HEK293 (cell line): ENCODE measurements at regions not wholly inside any gene's neighbourhood (a gene's known extent, or its start where the extent isn't known, plus 50 kb on each side); places are given as distances from the start of the nearest gene placed in this dataset.
"Not testable (repeated sequence)": the region's sequence is repeated elsewhere in the genome, so short reads cannot be mapped to it uniquely, and the experiment has no call there.

Experiments
- CTCF ChIA-PET: fragments of 350-600 bp; formaldehyde crosslinking; extraction: SDS; loops from one replicate; lab custom pipeline; 2021; ENCODE audit warnings: antibody characterized with exemption; lab: Yijun Ruan, JAX
- POLR2A ChIA-PET: fragments of 300-600 bp; formaldehyde crosslinking; extraction: SDS; loops from one replicate; lab custom pipeline; 2020; ENCODE audit warnings: antibody characterized with exemption, inconsistent platforms; lab: Yijun Ruan, JAX
- H3K27ac ChIP-seq: fragments of 200-500 bp; sonication (Bioruptor generic); 2 replicates; pipeline ENCODE4 v1.5.1; 2014; ENCODE audit warnings: low read depth, low read length, control low read depth, inconsistent platforms; ENCODE audit errors: extremely low read depth
- H3K36me3 ChIP-seq, 2 experiments: fragments of 200-500 bp in 1 of 2; sonication (Bioruptor generic) in 1 of 2; 1 replicate in 1 of 2; 2 replicates in 1 of 2; pipeline ENCODE4 v1.5.1; 2014 to 2017; ENCODE audit warnings: inconsistent platforms in 2 of 2, low read length in 2 of 2; ENCODE audit not compliant: control insufficient read depth in 2 of 2, insufficient read depth in 1 of 2
- H3K4me1 ChIP-seq: fragments of 200-500 bp; sonication (Bioruptor generic); 2 replicates; pipeline ENCODE4 v1.5.1; 2014; ENCODE audit warnings: mild to moderate bottlenecking, low read length, inconsistent platforms; ENCODE audit not compliant: control insufficient read depth, insufficient read depth
- H3K4me3 ChIP-seq: 2 replicates; pipeline ENCODE4 v1.5.1; 2011; ENCODE audit warnings: low read depth, mild to moderate bottlenecking, control low read depth, low read length, moderate library complexity
- H3K9me3 ChIP-seq: fragments of 200-500 bp; sonication (Bioruptor generic); 2 replicates; pipeline ENCODE4 v1.5.1; 2014; ENCODE audit warnings: low read depth, low read length, inconsistent platforms; ENCODE audit not compliant: control insufficient read depth, insufficient read depth
- AEBP2 ChIP-seq: fragments of 450-650 bp; formaldehyde crosslinking; IDR thresholded peaks from 2 replicates; pipeline ENCODE4 v1.5.1; 2016; ENCODE audit warnings: missing biosample characterization, missing genetic modification characterization, borderline replicate concordance
- GLI2 ChIP-seq: fragments of 450-650 bp; formaldehyde crosslinking; IDR thresholded peaks from 2 replicates; pipeline ENCODE4; 2017; ENCODE audit warnings: missing biosample characterization, missing genetic modification characterization, low read depth, borderline replicate concordance
- REST ChIP-seq: fragments of 450-650 bp; formaldehyde crosslinking; IDR thresholded peaks from 2 replicates; pipeline ENCODE4 v1.5.1; 2016; ENCODE audit warnings: missing biosample characterization, missing genetic modification characterization
- ZBTB11 ChIP-seq: fragments of 450-650 bp; formaldehyde crosslinking; conservative IDR thresholded peaks from 2 replicates; pipeline ENCODE4 v1.5.1; 2016; ENCODE audit warnings: low read depth, missing biosample characterization, missing genetic modification characterization
- ZBTB8A ChIP-seq: fragments of 450-650 bp; formaldehyde crosslinking; IDR thresholded peaks from 2 replicates; pipeline ENCODE4 v1.5.1; 2016; ENCODE audit warnings: missing biosample characterization, missing genetic modification characterization
- ZFP37 ChIP-seq: fragments of 450-650 bp; formaldehyde crosslinking; IDR thresholded peaks from 2 replicates; pipeline ENCODE4 v1.5.1; 2016; ENCODE audit warnings: missing biosample characterization, missing genetic modification characterization
- ZNF140 ChIP-seq: fragments of 450-650 bp; formaldehyde crosslinking; IDR thresholded peaks from 2 replicates; pipeline ENCODE4 v1.5.1; 2016; ENCODE audit warnings: missing biosample characterization, missing genetic modification characterization
- ZNF202 ChIP-seq: fragments of 450-650 bp; formaldehyde crosslinking; IDR thresholded peaks from 2 replicates; pipeline ENCODE4 v1.5.1; 2016; ENCODE audit warnings: missing biosample characterization, missing genetic modification characterization, borderline replicate concordance
- ZNF266 ChIP-seq: fragments of 450-650 bp; formaldehyde crosslinking; IDR thresholded peaks from 2 replicates; pipeline ENCODE4 v1.5.1; 2016; ENCODE audit warnings: missing biosample characterization, missing genetic modification characterization, low read depth
- ZNF292 ChIP-seq: fragments of 450-650 bp; formaldehyde crosslinking; IDR thresholded peaks from 2 replicates; pipeline ENCODE4 v1.5.1; 2016; ENCODE audit warnings: low read depth, missing biosample characterization, missing genetic modification characterization, borderline replicate concordance
- ZNF341 ChIP-seq: fragments of 450-650 bp; formaldehyde crosslinking; IDR thresholded peaks from 2 replicates; pipeline ENCODE4; 2016; ENCODE audit warnings: low read depth, missing biosample characterization, missing genetic modification characterization
- ZNF354C ChIP-seq: fragments of 450-650 bp; formaldehyde crosslinking; IDR thresholded peaks from 2 replicates; pipeline ENCODE4 v1.5.1; 2016; ENCODE audit warnings: missing biosample characterization, missing genetic modification characterization, low read depth, borderline replicate concordance
- ZNF394 ChIP-seq: fragments of 450-650 bp; formaldehyde crosslinking; IDR thresholded peaks from 2 replicates; pipeline ENCODE4 v1.5.1; 2016; ENCODE audit warnings: missing biosample characterization, missing genetic modification characterization, mild to moderate bottlenecking, moderate library complexity, borderline replicate concordance
- ZNF426 ChIP-seq: fragments of 450-650 bp; formaldehyde crosslinking; IDR thresholded peaks from 2 replicates; pipeline ENCODE4 v1.5.1; 2017; ENCODE audit warnings: missing biosample characterization, missing genetic modification characterization, mild to moderate bottlenecking, inconsistent platforms, moderate library complexity
- ZNF433 ChIP-seq: fragments of 450-650 bp; formaldehyde crosslinking; IDR thresholded peaks from 2 replicates; pipeline ENCODE4 v1.5.1; 2016; ENCODE audit warnings: missing biosample characterization, missing genetic modification characterization, low read depth
- ZNF510 ChIP-seq: fragments of 450-650 bp; formaldehyde crosslinking; IDR thresholded peaks from 2 replicates; pipeline ENCODE4 v1.5.1; 2018; ENCODE audit warnings: mild to moderate bottlenecking, missing genetic modification characterization, missing biosample characterization; ENCODE audit not compliant: insufficient replicate concordance
- ZNF529 ChIP-seq: fragments of 450-650 bp; formaldehyde crosslinking; IDR thresholded peaks from 2 replicates; pipeline ENCODE4 v1.5.1; 2017; ENCODE audit warnings: missing genetic modification characterization, missing biosample characterization; ENCODE audit not compliant: insufficient replicate concordance
- ZNF555 ChIP-seq: fragments of 450-650 bp; formaldehyde crosslinking; conservative IDR thresholded peaks from 2 replicates; pipeline ENCODE4 v1.5.1; 2017; ENCODE audit warnings: missing biosample characterization, mild to moderate bottlenecking, missing genetic modification characterization, inconsistent platforms
- ZNF560 ChIP-seq: fragments of 450-650 bp; formaldehyde crosslinking; IDR thresholded peaks from 2 replicates; pipeline ENCODE4 v1.5.1; 2017; ENCODE audit warnings: missing biosample characterization, missing genetic modification characterization, borderline replicate concordance
- ZNF580 ChIP-seq: fragments of 450-650 bp; formaldehyde crosslinking; IDR thresholded peaks from 2 replicates; pipeline ENCODE4 v1.5.1; 2016; ENCODE audit warnings: missing biosample characterization, missing genetic modification characterization
- ZNF623 ChIP-seq: fragments of 450-650 bp; formaldehyde crosslinking; IDR thresholded peaks from 2 replicates; pipeline ENCODE4 v1.5.1; 2016; ENCODE audit warnings: missing biosample characterization, missing genetic modification characterization
- ZNF629 ChIP-seq: fragments of 450-650 bp; formaldehyde crosslinking; IDR thresholded peaks from 2 replicates; pipeline ENCODE4 v1.5.1; 2017; ENCODE audit warnings: missing biosample characterization, missing genetic modification characterization
- ZXDB ChIP-seq: fragments of 450-650 bp; formaldehyde crosslinking; IDR thresholded peaks from 2 replicates; pipeline ENCODE4 v1.5.1; 2016; ENCODE audit warnings: missing biosample characterization, missing genetic modification characterization

GRCh38 chrX:83164063-83164462, 344.0 kb upstream of the POU3F4 start:
- H3K27ac ChIP-seq, H3K36me3 ChIP-seq, POLR2A ChIA-PET, H3K4me1 ChIP-seq, H3K9me3 ChIP-seq, H3K4me3 ChIP-seq: not testable (repeated sequence)
- CTCF ChIA-PET: interaction anchor here (0.7 kb wide), 1 partner anchor 14 kb away, joined by 4 read pairs; no protein-coding TSS in a partner anchor
- peak; percentile 79 for TF ChIP-seq ZBTB11 (tag by site-specific recombination)
- TF ChIP-seq ZNF510 (tag by site-specific recombination): peak; percentile 79
- TF ChIP-seq GLI2: peak; percentile 22; the same call in 1 of the 2 replicates
- 0 out of 2 replicates have a peak, but pooled peaks have one; percentile 34 for TF ChIP-seq ZFP37 (tag by site-specific recombination)
- TF ChIP-seq ZNF426: peak; percentile 92
- 0 out of 2 replicates have a peak, but pooled peaks have one; percentile 22 for TF ChIP-seq ZNF266 (tag by site-specific recombination)
- peak; percentile 85; the same call in 1 of the 2 replicates for TF ChIP-seq ZNF140 (tag by site-specific recombination)
- TF ChIP-seq ZNF202 (tag by site-specific recombination): peak; percentile 81; the same call in 1 of the 2 replicates
- peak; percentile 33; the same call in 1 of the 2 replicates for TF ChIP-seq ZNF629 (tag by site-specific recombination)
- peak; percentile 40; the same call in 1 of the 2 replicates for TF ChIP-seq ZNF341 (tag by site-specific recombination)
- TF ChIP-seq ZNF555 (tag by site-specific recombination): peak; percentile 96
- peak; percentile 69; the same call in 1 of the 2 replicates for TF ChIP-seq ZXDB (tag by site-specific recombination)
- TF ChIP-seq ZNF529 (tag by site-specific recombination): peak; percentile 63
- peak; percentile 61; the same call in 1 of the 2 replicates for TF ChIP-seq REST
- peak; percentile 72 for TF ChIP-seq ZBTB8A
- TF ChIP-seq ZNF580: peak; percentile 50; the same call in 1 of the 2 replicates
- peak; percentile 91; the same call in 1 of the 2 replicates for TF ChIP-seq ZNF394 (tag by site-specific recombination)
- 0 out of 2 replicates have a peak, but pooled peaks have one; percentile 47 for TF ChIP-seq AEBP2 (tag by site-specific recombination)
- TF ChIP-seq ZNF292: 0 out of 2 replicates have a peak, but pooled peaks have one; percentile 18
- TF ChIP-seq ZNF623 (tag by site-specific recombination): peak; percentile 64
- TF ChIP-seq ZNF354C: 0 out of 2 replicates have a peak, but pooled peaks have one; percentile 75
- TF ChIP-seq ZNF433 (tag by site-specific recombination): peak; percentile 34; the same call in 1 of the 2 replicates
- TF ChIP-seq ZNF560 (tag by site-specific recombination): peak; percentile 46; the same call in 1 of the 2 replicates
